Chondrocyte (in vitro differentiated cells): ENCODE measurements at regions not wholly inside any gene's neighbourhood (a gene's known extent, or its start where the extent isn't known, plus 50 kb on each side); places are given as distances from the start of the nearest gene placed in this dataset.

Source experiments
- DNase-seq: peaks from one replicate; pipeline ENCODE4 v3.0.0; 2021; ENCODE audit warnings: mixed read lengths, low spot score
- H3K27ac Mint-ChIP-seq: one replicate; pipeline ENCODE4 v1.8.0; 2021; ENCODE audit warnings: mild to moderate bottlenecking, moderate library complexity, mixed read lengths; ENCODE audit not compliant: unreplicated experiment
- H3K27me3 Mint-ChIP-seq: 2 replicates; pipeline ENCODE4 v1.8.0; 2021; ENCODE audit warnings: low read depth, mixed read lengths
- H3K36me3 Mint-ChIP-seq: 2 replicates; pipeline ENCODE4 v1.8.0; 2021; ENCODE audit warnings: low read depth, mixed read lengths
- H3K4me1 Mint-ChIP-seq: 2 replicates; pipeline ENCODE4 v1.8.0; 2021; ENCODE audit warnings: low read depth, mild to moderate bottlenecking, mixed read lengths
- H3K4me3 Mint-ChIP-seq: one replicate; pipeline ENCODE4 v1.8.0; 2021; ENCODE audit warnings: mild to moderate bottlenecking, moderate library complexity, mixed read lengths; ENCODE audit not compliant: unreplicated experiment
- H3K9me3 Mint-ChIP-seq: 2 replicates; pipeline ENCODE4 v1.8.0; 2021; ENCODE audit warnings: low read depth, mixed read lengths
- CTCF ChIP-seq: fragments of 200-600 bp; sonication (generic); IDR thresholded peaks from 2 replicates; pipeline ENCODE4 v1.5.0; 2021; ENCODE audit warnings: antibody characterized with exemption, mild to moderate bottlenecking, moderate library complexity

GRCh38 chr12:114774699-114775098 lies 90.7 kb upstream of the TBX3 start:
- DNase-seq: no peak
- no peak for TF ChIP-seq CTCF
- H3K27ac Mint-ChIP-seq: no peak overlapping the region
- no peaks in the 10 kb centered on the region for H3K4me1 Mint-ChIP-seq
- no peak overlapping the region for H3K4me3 Mint-ChIP-seq
- H3K27me3 Mint-ChIP-seq: no peaks in the 10 kb centered on the region
- H3K9me3 Mint-ChIP-seq: peaks cover 4% of the 10 kb centered on the region
- no peaks in the 10 kb centered on the region for H3K36me3 Mint-ChIP-seq

- Mint-ChIP-seq H3K36me3 (no peaks in the 10 kb centered on the region), H3K9me3 (peaks cover 4% of the 10 kb centered on the region), H3K4me3 (no peak overlapping the region), H3K27me3 (no peaks in the 10 kb centered on the region), H3K4me1 (no peaks in the 10 kb centered on the region), H3K27ac (no peak overlapping the region)
- no peak for DNase-seq
- TF ChIP-seq CTCF: no peak
Measured at GRCh38 chr12:114774197-114774596, 90.2 kb upstream of the TBX3 start.

DNA sequence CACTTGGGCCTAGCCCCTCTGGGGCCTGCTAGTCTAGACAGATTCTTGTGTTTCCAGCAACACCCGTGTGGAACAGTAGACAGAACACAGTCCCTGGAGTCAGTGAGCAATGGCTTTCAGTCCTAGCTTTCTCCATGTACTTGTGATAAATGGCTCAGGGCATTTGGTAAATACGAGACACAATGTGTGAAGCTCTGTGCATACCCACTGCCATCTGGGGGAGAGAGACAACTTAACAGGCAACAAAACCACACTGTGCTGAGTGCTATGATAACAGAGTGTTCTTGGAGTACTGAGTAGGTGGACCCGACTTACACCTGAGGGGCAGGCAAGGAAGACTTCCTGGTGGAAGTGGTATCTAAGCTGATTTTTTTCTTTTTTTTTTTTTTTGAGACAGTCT lies 86.3 kb upstream of the TBX3 start:
- Mint-ChIP-seq H3K27ac (no peak overlapping the region), H3K36me3 (no peaks in the 10 kb centered on the region)

DNA sequence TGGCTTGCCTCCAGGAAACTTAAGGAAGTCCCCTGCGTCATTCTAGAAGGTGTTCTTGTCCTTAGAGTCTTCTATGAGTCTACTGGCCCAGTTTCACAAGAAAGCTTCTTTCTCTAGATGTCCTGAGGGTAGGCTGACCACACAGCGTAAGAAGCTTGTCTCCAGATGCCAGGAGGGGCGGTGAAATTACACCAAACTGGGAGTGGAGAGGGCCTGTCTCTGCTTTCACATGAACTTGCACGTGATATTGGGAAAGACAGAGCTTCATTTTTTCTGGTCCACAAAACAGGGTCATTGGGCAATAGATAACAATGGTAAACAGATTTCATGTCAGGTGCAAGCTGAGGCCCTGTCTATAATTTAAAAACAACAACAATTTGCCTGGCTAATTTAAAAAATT lies 85.7 kb upstream of the TBX3 start:
- Mint-ChIP-seq H3K27ac (no peak overlapping the region), H3K9me3 (no peaks in the 10 kb centered on the region)

More for the DNA sequence above, 86.3 kb upstream of the TBX3 start:
- peaks cover 4% of the 10 kb centered on the region for H3K9me3 Mint-ChIP-seq
- H3K4me1 Mint-ChIP-seq: no peaks in the 10 kb centered on the region
- H3K4me3 Mint-ChIP-seq: no peak overlapping the region
- peaks cover 5% of the 10 kb centered on the region for H3K27me3 Mint-ChIP-seq
- TF ChIP-seq CTCF: no peak
- no peak for DNase-seq

DNA sequence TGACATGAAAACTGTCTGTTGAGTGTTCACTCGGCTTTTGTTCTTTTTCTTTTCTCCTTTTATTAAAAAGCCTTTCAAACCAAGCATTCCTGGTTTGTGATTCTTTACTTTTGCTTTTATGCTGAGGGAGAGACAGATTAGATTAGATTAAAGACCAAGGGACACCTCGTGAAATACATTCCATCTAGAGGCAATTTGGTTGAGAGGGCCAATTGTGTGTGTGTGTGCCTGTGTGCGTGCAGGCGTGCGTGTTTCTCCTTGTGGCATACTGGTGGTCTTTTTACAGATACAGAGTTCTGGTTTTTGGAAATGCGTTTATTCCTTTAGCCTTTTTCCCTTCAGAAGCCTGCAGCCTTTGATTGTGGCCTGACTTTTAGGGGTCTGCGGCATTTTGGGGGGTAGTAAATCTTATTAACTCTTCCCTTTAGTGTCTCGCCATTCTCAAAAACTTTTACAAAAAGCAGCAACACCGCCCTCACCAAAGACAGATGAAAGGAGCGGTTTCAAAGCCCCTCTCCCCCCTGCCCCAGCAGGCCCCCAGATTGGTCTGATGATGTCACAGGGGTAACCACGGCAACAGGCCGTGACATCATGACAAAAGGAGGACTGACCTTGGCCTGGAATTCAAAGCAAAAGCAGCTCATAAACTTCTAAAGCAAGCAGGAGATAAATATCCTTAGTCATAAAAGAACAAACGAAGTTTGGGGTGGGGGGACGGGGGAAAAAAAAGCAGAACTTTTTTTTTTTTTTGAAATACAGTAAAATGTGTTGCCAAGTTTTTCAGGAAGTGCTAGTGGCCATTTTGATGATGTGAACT lies 84.1 kb upstream of the TBX3 start:
- no peak for DNase-seq

More for the DNA sequence above, 85.7 kb upstream of the TBX3 start:
- Mint-ChIP-seq H3K4me3 (no peak overlapping the region), H3K27me3 (peaks cover 5% of the 10 kb centered on the region), H3K36me3 (no peaks in the 10 kb centered on the region), H3K4me1 (no peaks in the 10 kb centered on the region)
- DNase-seq: no peak
- no peak for TF ChIP-seq CTCF

More for the DNA sequence above, 84.1 kb upstream of the TBX3 start:
- Mint-ChIP-seq H3K36me3 (no peaks in the 10 kb centered on the region), H3K27me3 (peaks cover 5% of the 10 kb centered on the region), H3K9me3 (no peaks in the 10 kb centered on the region), H3K27ac (no peak overlapping the region), H3K4me1 (no peaks in the 10 kb centered on the region), H3K4me3 (no peak overlapping the region)
- no peak for TF ChIP-seq CTCF
